ENCODE measurements at regions not wholly inside any gene's neighbourhood (a gene's known extent, or its start where the extent isn't known, plus 50 kb on each side); places are given as distances from the start of the nearest gene placed in this dataset.

GRCh38 chr9:85289142-85289541, 452.6 kb downstream of the AGTPBP1 start:
- no peaks in the 10 kb centered on the region for H3K79me2 ChIP-seq (ENCODE audit: control insufficient read depth, insufficient read depth, low read length)
- no peaks in the 10 kb centered on the region for H3K27me3 ChIP-seq (ENCODE audit: control insufficient read depth, extremely low read depth, insufficient read depth, low read length)
- dilution Hi-C loops (cut with MboI; ENCODE audit: extremely low pct_ligation_motif_present, low sequenced_read_pairs): no loop called here
- DNase-seq (ENCODE audit: low read depth, low spot score) (no peak), FAIRE-seq (no peak)
- TF ChIP-seq EZH2 (IDR thresholded peaks at IDR 0.05; ENCODE audit: low read length): no peak
- no peak for TF ChIP-seq CTCF (optimal IDR thresholded peaks at IDR 0.05 in 1 of 3, IDR thresholded peaks at IDR 0.05 in 1 of 3, conservative IDR thresholded peaks at IDR 0.05 in 1 of 3; ENCODE audit: extremely low read depth in 1 of 3, insufficient read depth in 2 of 3, low read length in 3 of 3)
- no peaks in the 10 kb centered on the region for H3K9me3 ChIP-seq (ENCODE audit: control insufficient read depth, low read depth, low read length)
- no peaks in the 10 kb centered on the region for H3K36me3 ChIP-seq (ENCODE audit: control insufficient read depth in 2 of 2, extremely low read depth in 1 of 2, insufficient read depth in 2 of 2, low read length in 2 of 2)
- no peak overlapping the region for H3K4me3 ChIP-seq (ENCODE audit: control insufficient read depth in 2 of 3, extremely low read depth in 1 of 3, insufficient read depth in 2 of 3, low read depth in 1 of 3, low read length in 3 of 3)
- no peaks in the 10 kb centered on the region for H3K9me1 ChIP-seq (ENCODE audit: control insufficient read depth, extremely low read depth, insufficient read depth, low read length)
- no peak overlapping the region for H3K27ac ChIP-seq (ENCODE audit: control insufficient read depth, insufficient read depth, low read length)
- no peak overlapping the region for H3K9ac ChIP-seq (ENCODE audit: control insufficient read depth, extremely low read depth, insufficient read depth, low read length)
- no peak overlapping the region for H2AFZ ChIP-seq (ENCODE audit: control insufficient read depth, low read length)
- H3K4me1 ChIP-seq (ENCODE audit: control insufficient read depth, extremely low read depth, insufficient read depth, low read length): no peaks in the 10 kb centered on the region
- no peak overlapping the region for H3K4me2 ChIP-seq (ENCODE audit: control insufficient read depth, extremely low read depth, insufficient read depth, low read depth, low read length)
- no peaks in the 10 kb centered on the region for H4K20me1 ChIP-seq (ENCODE audit: control insufficient read depth, extremely low read depth, insufficient read depth, low read length)

- Histone ChIP-seq H3K27ac (ENCODE audit: control insufficient read depth, insufficient read depth, low read length) (no peak overlapping the region), H3K27me3 (ENCODE audit: control insufficient read depth, extremely low read depth, insufficient read depth, low read length) (no peaks in the 10 kb centered on the region), H2AFZ (ENCODE audit: control insufficient read depth, low read length) (no peak overlapping the region), H3K9ac (ENCODE audit: control insufficient read depth, extremely low read depth, insufficient read depth, low read length) (no peak overlapping the region), H3K4me2 (ENCODE audit: control insufficient read depth, extremely low read depth, insufficient read depth, low read depth, low read length) (no peak overlapping the region), H3K9me1 (ENCODE audit: control insufficient read depth, extremely low read depth, insufficient read depth, low read length) (no peaks in the 10 kb centered on the region), H3K79me2 (ENCODE audit: control insufficient read depth, insufficient read depth, low read length) (no peaks in the 10 kb centered on the region), H3K36me3 (ENCODE audit: control insufficient read depth in 2 of 2, extremely low read depth in 1 of 2, insufficient read depth in 2 of 2, low read length in 2 of 2) (no peaks in the 10 kb centered on the region), H4K20me1 (ENCODE audit: control insufficient read depth, extremely low read depth, insufficient read depth, low read length) (no peaks in the 10 kb centered on the region), H3K4me1 (ENCODE audit: control insufficient read depth, extremely low read depth, insufficient read depth, low read length) (no peaks in the 10 kb centered on the region), H3K4me3 (ENCODE audit: control insufficient read depth in 2 of 3, extremely low read depth in 1 of 3, insufficient read depth in 2 of 3, low read depth in 1 of 3, low read length in 3 of 3) (no peak overlapping the region), H3K9me3 (ENCODE audit: control insufficient read depth, low read depth, low read length) (no peaks in the 10 kb centered on the region)
- DNase-seq (ENCODE audit: low read depth, low spot score) (no peak), FAIRE-seq (no peak)
- TF ChIP-seq EZH2 (IDR thresholded peaks at IDR 0.05; ENCODE audit: low read length): no peak
- TF ChIP-seq CTCF (optimal IDR thresholded peaks at IDR 0.05 in 1 of 3, IDR thresholded peaks at IDR 0.05 in 1 of 3, conservative IDR thresholded peaks at IDR 0.05 in 1 of 3; ENCODE audit: extremely low read depth in 1 of 3, insufficient read depth in 2 of 3, low read length in 3 of 3): no peak
- dilution Hi-C loops (cut with MboI; ENCODE audit: extremely low pct_ligation_motif_present, low sequenced_read_pairs): no loop called here
These were observed 458.3 kb downstream of the AGTPBP1 start for GRCh38 chr9:85283421-85283820.
